HCT116 (cell line): ENCODE measurements at regions not wholly inside any gene's neighbourhood (a gene's known extent, or its start where the extent isn't known, plus 50 kb on each side); places are given as distances from the start of the nearest gene placed in this dataset.
A peak's percentile ranks its signal among the peaks of the same experiment; 100 is the strongest.

Experiments used
- ATAC-seq: fragments of 200-7000 bp; cut with Tn5 transposase; 2 replicates; pipeline ENCODE4 v1.9.1; 2020; ENCODE audit warnings: mild to moderate bottlenecking, moderate library complexity
- BruUV-seq: library from RNA; stranded (reverse); fragments of 400-500 nt; replicated peaks from 2 replicates; lab custom pipeline; 2021; lab: Mats Ljungman, UMichigan
- CTCF ChIA-PET: fragments of 300-600 bp; sonication (Branson Sonifier 250); formaldehyde crosslinking; loops from one replicate; lab custom pipeline; 2021; ENCODE audit warnings: antibody characterized with exemption; lab: Charles Lee
- POLR2A ChIA-PET: fragments of 300-600, 350-600 bp; sonication (Branson Sonifier 250); formaldehyde crosslinking; loops from one replicate; lab custom pipeline; 2021; ENCODE audit warnings: antibody characterized with exemption; lab: Charles Lee
- RAD21 ChIA-PET, 2 experiments: fragments of 300-600 bp; sonication (Branson Sonifier 250); formaldehyde crosslinking; loops; one replicate each; lab custom pipeline; 2023; ENCODE audit warnings: low total read pairs in 2 of 2; ENCODE audit not compliant: uncharacterized antibody in 2 of 2, unreplicated experiment in 2 of 2, low non-redundant PET in 1 of 2; lab: Charles Lee
- DNase-seq: peaks from one replicate; pipeline ENCODE4 v3.0.0-alpha.2; 2010; ENCODE audit warnings: low read depth, low spot score
- H2AFZ ChIP-seq: fragments of 200-600 bp; shearing (Covaris generic), sonication (generic); 2 replicates; pipeline ENCODE4 v1.6.1; 2017; ENCODE audit warnings: low read depth, mixed run types, mixed read lengths, antibody characterized with exemption, low read length; ENCODE audit not compliant: poor library complexity, severe bottlenecking
- H3K27ac ChIP-seq: 2 replicates; pipeline ENCODE4 v1.5.1; 2012; ENCODE audit warnings: low read depth, low read length
- H3K27me3 ChIP-seq: fragments of 200-600 bp; sonication (generic); 2 replicates; pipeline ENCODE4 v1.6.1; 2016; ENCODE audit warnings: mixed run types, low read length, mixed read lengths; ENCODE audit not compliant: insufficient read depth
- H3K36me3 ChIP-seq, 2 experiments: fragments of 200-500 bp in 1 of 2; fragments of 200-600 bp in 1 of 2; sonication (Bioruptor generic) in 1 of 2; sonication (generic) in 1 of 2; 2 replicates each; pipeline versions ENCODE4 v1.5.1 to v1.6.1; 2014 to 2016; ENCODE audit warnings: low read length in 2 of 2, inconsistent platforms in 1 of 2, mixed read lengths in 1 of 2, mixed run types in 1 of 2; ENCODE audit not compliant: insufficient read depth in 2 of 2, control insufficient read depth in 1 of 2
- H3K4me1 ChIP-seq, 2 experiments: fragments of 200-600 bp in 1 of 2; sonication (generic) in 1 of 2; 2 replicates each; pipeline versions ENCODE4 v1.5.1 to v1.6.1; 2012 to 2017; ENCODE audit warnings: low read length in 2 of 2, inconsistent platforms in 1 of 2, mild to moderate bottlenecking in 1 of 2, mixed read lengths in 1 of 2, mixed run types in 1 of 2, moderate library complexity in 1 of 2; ENCODE audit not compliant: insufficient read depth in 2 of 2, control insufficient read depth in 1 of 2
- H3K4me2 ChIP-seq: fragments of 200-600 bp; sonication (generic); 2 replicates; pipeline ENCODE4 v1.6.1; 2017; ENCODE audit warnings: mixed run types, low read length, mixed read lengths
- H3K4me3 ChIP-seq, 2 experiments: fragments of 200-600 bp in 1 of 2; sonication (generic) in 1 of 2; replicated peaks in 1 of 2; 2 replicates each; pipeline ENCODE4 v1.5.1; 2011 to 2016; ENCODE audit warnings: low read length in 2 of 2, control low read depth in 1 of 2, low read depth in 1 of 2, mild to moderate bottlenecking in 1 of 2, mixed read lengths in 1 of 2, mixed run types in 1 of 2
- H3K79me2 ChIP-seq: fragments of 200-600 bp; sonication (generic); 2 replicates; pipeline ENCODE4 v1.6.1; 2017; ENCODE audit warnings: mild to moderate bottlenecking, mixed run types, low read length, moderate library complexity, mixed read lengths; ENCODE audit not compliant: insufficient read depth
- H3K9ac ChIP-seq: fragments of 200-600 bp; sonication (generic); 2 replicates; pipeline ENCODE4 v1.6.1; 2016; ENCODE audit warnings: low read length, mixed read lengths
- H3K9me2 ChIP-seq: fragments of 200-600 bp; sonication (generic), shearing (Covaris generic); 2 replicates; pipeline ENCODE4 v1.6.1; 2017; ENCODE audit warnings: mixed run types, mild to moderate bottlenecking, moderate library complexity; ENCODE audit not compliant: insufficient read depth
- H3K9me3 ChIP-seq, 2 experiments: fragments of 200-500 bp in 1 of 2; fragments of 200-600 bp in 1 of 2; sonication (Bioruptor generic) in 1 of 2; sonication (generic) in 1 of 2; 2 replicates each; pipeline ENCODE4 v1.6.1; 2014 to 2017; ENCODE audit warnings: low read length in 2 of 2, mixed read lengths in 2 of 2, inconsistent platforms in 1 of 2, low read depth in 1 of 2, mild to moderate bottlenecking in 1 of 2, mixed run types in 1 of 2, moderate library complexity in 1 of 2; ENCODE audit not compliant: control insufficient read depth in 1 of 2, insufficient read depth in 1 of 2
- H4K20me1 ChIP-seq: fragments of 200-600 bp; sonication (generic), shearing (Covaris generic); 2 replicates; pipeline ENCODE4 v1.6.1; 2017; ENCODE audit warnings: mixed run types, mild to moderate bottlenecking, moderate library complexity; ENCODE audit not compliant: insufficient read depth
- CBX3 ChIP-seq: IDR thresholded peaks from 2 replicates; pipeline ENCODE4 v1.6.1; 2012; ENCODE audit warnings: low read depth
- CEBPB ChIP-seq: IDR thresholded peaks from 2 replicates; pipeline ENCODE4 v1.6.1; 2012; ENCODE audit warnings: low read depth
- EGR1 ChIP-seq: IDR thresholded peaks from 2 replicates; pipeline ENCODE4 v1.6.1; 2012; ENCODE audit warnings: low read depth
- ELF1 ChIP-seq: IDR thresholded peaks from 2 replicates; pipeline ENCODE4 v1.6.1; 2012; ENCODE audit warnings: low read depth, borderline replicate concordance
- EZH2phosphoT487 ChIP-seq: fragments of 200-600 bp; IDR thresholded peaks from 2 replicates; pipeline ENCODE4 v1.6.1; 2018; ENCODE audit warnings: antibody characterized with exemption, borderline replicate concordance
- JUND ChIP-seq: IDR thresholded peaks from 2 replicates; pipeline ENCODE4 v1.6.1; 2012
- POLR2A ChIP-seq: IDR thresholded peaks from 2 replicates; pipeline ENCODE4 v1.7.0; 2011; ENCODE audit warnings: borderline replicate concordance; ENCODE audit not compliant: insufficient read depth, insufficient read length; ENCODE audit errors: extremely low read depth
- POLR2AphosphoS5 ChIP-seq: IDR thresholded peaks from 2 replicates; pipeline ENCODE4 v1.6.1; 2011; ENCODE audit warnings: mild to moderate bottlenecking, low read depth, low read length, moderate library complexity
- RAD21 ChIP-seq: IDR thresholded peaks from 2 replicates; pipeline ENCODE4 v1.6.1; 2012; ENCODE audit warnings: low read depth, mild to moderate bottlenecking
- SIN3A ChIP-seq: IDR thresholded peaks from 2 replicates; pipeline ENCODE4 v1.6.1; 2012; ENCODE audit warnings: low read depth
- SP1 ChIP-seq: IDR thresholded peaks from 2 replicates; pipeline ENCODE4 v1.6.1; 2012; ENCODE audit warnings: low read depth
- SRF ChIP-seq: IDR thresholded peaks from 2 replicates; pipeline ENCODE4 v1.6.1; 2012; ENCODE audit warnings: low read depth
- YY1 ChIP-seq: IDR thresholded peaks from 2 replicates; pipeline ENCODE4 v1.6.1; 2011; ENCODE audit warnings: low read length, low read depth, moderate library complexity, mild to moderate bottlenecking; ENCODE audit not compliant: insufficient replicate concordance; ENCODE audit errors: extremely low read depth
- ZFX ChIP-seq: fragments of 450-650 bp; IDR thresholded peaks from 2 replicates; pipeline ENCODE4 v1.6.1; 2017
- ZNF274 ChIP-seq: fragments of 200-500 bp; sonication (Bioruptor generic); IDR thresholded peaks from 2 replicates; pipeline ENCODE4 v1.6.1; 2014; ENCODE audit warnings: mild to moderate bottlenecking, low read depth, low read length, inconsistent platforms
- intact Hi-C: fragments of 100-400 bp; cut with micrococcal nuclease; formaldehyde crosslinking; loops from 2 replicates; pipeline ENCODE4 v1.10.0; 2022
- TF ChIP-seq, protein P1 (sequence below): IDR thresholded peaks from 2 replicates; pipeline ENCODE4 v1.6.1; 2011; ENCODE audit warnings: mild to moderate bottlenecking, low read length, moderate library complexity; ENCODE audit not compliant: insufficient replicate concordance; ENCODE audit errors: extremely low read depth
- TF ChIP-seq, protein P2 (sequence below), 3 experiments: fragments of 200-600 bp in 1 of 3; sonication (generic) in 1 of 3; IDR thresholded peaks in 2 of 3; conservative IDR thresholded peaks in 1 of 3; 2 replicates each; pipeline ENCODE4 v1.5.1; 2012 to 2017; ENCODE audit warnings: low read depth in 2 of 3, low read length in 2 of 3, antibody characterized with exemption in 1 of 3, borderline replicate concordance in 1 of 3, control low read depth in 1 of 3, mild to moderate bottlenecking in 1 of 3, mixed read lengths in 1 of 3, mixed run types in 1 of 3, moderate library complexity in 1 of 3; ENCODE audit not compliant: insufficient read depth in 1 of 3
- TF ChIP-seq, protein P3 (sequence below): IDR thresholded peaks from 2 replicates; pipeline ENCODE4 v1.6.1; 2012

DNA sequence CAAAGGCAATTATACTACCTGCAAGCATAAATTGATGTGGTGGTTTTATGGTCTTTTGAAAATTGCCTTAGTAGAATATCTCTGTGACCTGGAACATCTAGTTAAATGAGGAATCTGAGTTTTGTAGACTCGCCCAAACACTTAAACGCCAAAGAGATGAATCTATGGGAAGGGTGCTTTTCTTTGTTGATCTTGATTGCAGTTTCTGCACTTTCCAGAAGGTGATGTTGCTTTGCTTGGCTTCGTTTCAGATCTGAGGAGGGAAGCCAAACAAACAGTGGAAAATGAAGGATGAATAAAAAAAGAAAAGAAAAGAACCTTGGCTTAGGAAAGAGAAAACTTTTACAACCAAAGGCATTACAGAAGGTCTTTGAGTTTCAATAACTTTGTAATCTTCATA, 1021.2 kb downstream of the NR2F1-AS1 start:
- POLR2A ChIA-PET, result interaction anchor here (1.1 to 1.5 kb wide), 2 partner anchors 9 to 16 kb away, joined by 3 read pairs; no protein-coding TSS in a partner anchor

More for the DNA sequence above, 1021.2 kb downstream of the NR2F1-AS1 start:
- H3K4me1 ChIP-seq, result peaks cover 37 to 68% of the 10 kb centered on the region in 2 experiments
- intact Hi-C loops, result loop anchor here (1.0 kb wide), 1 partner anchor 7 kb away; no protein-coding TSS in a partner anchor
- no peaks in the 10 kb centered on the region for H3K79me2 ChIP-seq
- CTCF ChIA-PET, result no interaction called here
- RAD21 ChIA-PET, result no interaction called here
- ATAC-seq (peak; percentile 50), DNase-seq (peak; percentile 51)
- H3K36me3 ChIP-seq, result no peaks in the 10 kb centered on the region
- no peaks in the 10 kb centered on the region for H3K9me2 ChIP-seq
- peak overlapping the region; percentile 95 for H2AFZ ChIP-seq
- no peak for TF ChIP-seq ZFX
- no peak for TF ChIP-seq ELF1
- no peak for TF ChIP-seq SIN3A
- TF ChIP-seq EGR1, result no peak
- TF ChIP-seq, protein P1, sequence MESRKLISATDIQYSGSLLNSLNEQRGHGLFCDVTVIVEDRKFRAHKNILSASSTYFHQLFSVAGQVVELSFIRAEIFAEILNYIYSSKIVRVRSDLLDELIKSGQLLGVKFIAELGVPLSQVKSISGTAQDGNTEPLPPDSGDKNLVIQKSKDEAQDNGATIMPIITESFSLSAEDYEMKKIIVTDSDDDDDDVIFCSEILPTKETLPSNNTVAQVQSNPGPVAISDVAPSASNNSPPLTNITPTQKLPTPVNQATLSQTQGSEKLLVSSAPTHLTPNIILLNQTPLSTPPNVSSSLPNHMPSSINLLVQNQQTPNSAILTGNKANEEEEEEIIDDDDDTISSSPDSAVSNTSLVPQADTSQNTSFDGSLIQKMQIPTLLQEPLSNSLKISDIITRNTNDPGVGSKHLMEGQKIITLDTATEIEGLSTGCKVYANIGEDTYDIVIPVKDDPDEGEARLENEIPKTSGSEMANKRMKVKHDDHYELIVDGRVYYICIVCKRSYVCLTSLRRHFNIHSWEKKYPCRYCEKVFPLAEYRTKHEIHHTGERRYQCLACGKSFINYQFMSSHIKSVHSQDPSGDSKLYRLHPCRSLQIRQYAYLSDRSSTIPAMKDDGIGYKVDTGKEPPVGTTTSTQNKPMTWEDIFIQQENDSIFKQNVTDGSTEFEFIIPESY, result no peak
- peak; percentile 49 for TF ChIP-seq SP1
- TF ChIP-seq EZH2phosphoT487, result no peak
- TF ChIP-seq, protein P2, sequence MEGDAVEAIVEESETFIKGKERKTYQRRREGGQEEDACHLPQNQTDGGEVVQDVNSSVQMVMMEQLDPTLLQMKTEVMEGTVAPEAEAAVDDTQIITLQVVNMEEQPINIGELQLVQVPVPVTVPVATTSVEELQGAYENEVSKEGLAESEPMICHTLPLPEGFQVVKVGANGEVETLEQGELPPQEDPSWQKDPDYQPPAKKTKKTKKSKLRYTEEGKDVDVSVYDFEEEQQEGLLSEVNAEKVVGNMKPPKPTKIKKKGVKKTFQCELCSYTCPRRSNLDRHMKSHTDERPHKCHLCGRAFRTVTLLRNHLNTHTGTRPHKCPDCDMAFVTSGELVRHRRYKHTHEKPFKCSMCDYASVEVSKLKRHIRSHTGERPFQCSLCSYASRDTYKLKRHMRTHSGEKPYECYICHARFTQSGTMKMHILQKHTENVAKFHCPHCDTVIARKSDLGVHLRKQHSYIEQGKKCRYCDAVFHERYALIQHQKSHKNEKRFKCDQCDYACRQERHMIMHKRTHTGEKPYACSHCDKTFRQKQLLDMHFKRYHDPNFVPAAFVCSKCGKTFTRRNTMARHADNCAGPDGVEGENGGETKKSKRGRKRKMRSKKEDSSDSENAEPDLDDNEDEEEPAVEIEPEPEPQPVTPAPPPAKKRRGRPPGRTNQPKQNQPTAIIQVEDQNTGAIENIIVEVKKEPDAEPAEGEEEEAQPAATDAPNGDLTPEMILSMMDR (IDR thresholded peaks at IDR 0.05 in 2 of 3, conservative IDR thresholded peaks at IDR 0.05 in 1 of 3; ENCODE audit: borderline replicate concordance in 1 of 3, insufficient read depth in 1 of 3, low read depth in 2 of 3, low read length in 2 of 3), result peak in 2 of 3 experiments; percentile 29 to 41; a peak in 3 of 6 replicates
- TF ChIP-seq RAD21, result peak; percentile 39
- TF ChIP-seq, protein P3, sequence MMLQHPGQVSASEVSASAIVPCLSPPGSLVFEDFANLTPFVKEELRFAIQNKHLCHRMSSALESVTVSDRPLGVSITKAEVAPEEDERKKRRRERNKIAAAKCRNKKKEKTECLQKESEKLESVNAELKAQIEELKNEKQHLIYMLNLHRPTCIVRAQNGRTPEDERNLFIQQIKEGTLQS, result no peak
- TF ChIP-seq CBX3, result no peak
- TF ChIP-seq SRF, result no peak
- TF ChIP-seq YY1, result no peak
- TF ChIP-seq CEBPB, result no peak
- no peak for TF ChIP-seq POLR2AphosphoS5
- TF ChIP-seq ZNF274, result no peak
- TF ChIP-seq POLR2A, result no peak
- TF ChIP-seq JUND, result peak; percentile 27
- no peak overlapping the region for H3K4me3 ChIP-seq
- H3K27me3 ChIP-seq, result no peaks in the 10 kb centered on the region
- 0 out of 2 replicates have a peak overlapping the region, but pooled peaks have one; percentile 3 for H3K9ac ChIP-seq
- H3K4me2 ChIP-seq, result peak overlapping the region; percentile 57
- no TSS peak for BruUV-seq
- no peaks in the 10 kb centered on the region for H4K20me1 ChIP-seq
- H3K27ac ChIP-seq, result peak overlapping the region; percentile 94
- H3K9me3 ChIP-seq, result no peaks in the 10 kb centered on the region
